ENCODE measurements at regions not wholly inside any gene's neighbourhood (a gene's known extent, or its start where the extent isn't known, plus 50 kb on each side); places are given as distances from the start of the nearest gene placed in this dataset.

DNA sequence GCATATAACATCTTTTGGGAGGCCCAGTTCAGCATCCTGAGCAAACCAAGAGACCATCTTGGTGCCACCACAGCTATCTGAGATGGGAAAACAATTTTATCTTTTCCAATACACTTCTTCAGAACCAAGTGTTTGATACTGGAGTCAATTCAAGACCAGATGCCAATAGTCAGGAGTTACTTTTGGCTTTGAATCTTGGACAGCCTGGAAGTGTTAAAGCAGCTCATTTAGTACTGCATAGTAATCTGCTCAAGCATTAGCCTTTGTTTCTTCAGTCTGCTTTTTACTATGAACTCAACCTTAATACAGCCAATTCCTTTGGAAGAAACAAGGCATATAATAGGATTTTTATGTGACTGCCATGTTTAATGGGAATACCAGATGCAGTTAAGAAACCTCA, 81.9 kb upstream of the TSPAN8 start:
- no TSS peak for BruUV-seq (replicated peaks)
- Histone ChIP-seq H3K36me3 (ENCODE audit: control insufficient read depth in 2 of 2, extremely low read depth in 1 of 2, insufficient read depth in 2 of 2, low read length in 2 of 2) (no peaks in the 10 kb centered on the region), H3K4me2 (ENCODE audit: insufficient read depth, low read length) (no peak overlapping the region), H3K9ac (replicated peaks; ENCODE audit: extremely low read depth, insufficient read depth, low read length) (no peak overlapping the region), H3K4me3 (replicated peaks in 1 of 3; ENCODE audit: insufficient read depth in 1 of 3, low read depth in 1 of 3, low read length in 3 of 3) (no peak overlapping the region), H3K27ac (ENCODE audit: insufficient read depth, low read depth, low read length) (no peak overlapping the region), H3K9me1 (replicated peaks; ENCODE audit: control insufficient read depth, extremely low read depth, insufficient read depth, low read length) (no peaks in the 10 kb centered on the region), H4K20me1 (replicated peaks; ENCODE audit: control insufficient read depth, extremely low read depth, insufficient read depth, low read length) (no peaks in the 10 kb centered on the region), H3K79me2 (ENCODE audit: control insufficient read depth, insufficient read depth, low read length) (no peaks in the 10 kb centered on the region), H3K9me3 (replicated peaks; ENCODE audit: control insufficient read depth, insufficient read depth, low read length) (no peaks in the 10 kb centered on the region), H3K4me1 (ENCODE audit: control insufficient read depth, extremely low read depth, insufficient read depth, low read length) (no peaks in the 10 kb centered on the region), H3K27me3 (ENCODE audit: control insufficient read depth in 2 of 2, insufficient read depth in 2 of 2, low read length in 2 of 2) (no peaks in the 10 kb centered on the region), H2AFZ (ENCODE audit: low read depth, low read length) (no peak overlapping the region)
- no peak for FAIRE-seq
- ChIA-PET POLR2A (no interaction called here), CTCF (no interaction called here)
- intact Hi-C loops (cut with micrococcal nuclease) = no loop called here
- DNase-seq (ENCODE audit: low read depth, low spot score) = no peak
- dilution Hi-C loops (cut with MboI; ENCODE audit: extremely low pct_ligation_motif_present, low sequenced_read_pairs) = no loop called here
- TF ChIP-seq JUN (IDR thresholded peaks at IDR 0.05; ENCODE audit: borderline replicate concordance, insufficient read depth, insufficient read length, low read depth) (no peak), POLR2A (IDR thresholded peaks at IDR 0.05; ENCODE audit: low read depth, low read length) (no peak), FOS (IDR thresholded peaks at IDR 0.05; ENCODE audit: borderline replicate concordance, insufficient read depth, low read length) (no peak), GATA2 (IDR thresholded peaks at IDR 0.05; ENCODE audit: insufficient read depth, insufficient read length, low read depth, low read length) (no peak), MYC (IDR thresholded peaks at IDR 0.05; ENCODE audit: low read depth, low read length) (no peak), POLR2AphosphoS5 (IDR thresholded peaks at IDR 0.05; ENCODE audit: insufficient read depth, low read depth, low read length) (no peak), EZH2 (IDR thresholded peaks at IDR 0.05; ENCODE audit: borderline replicate concordance, low read depth, low read length, severe bottlenecking) (no peak)
- TF ChIP-seq, protein P1, sequence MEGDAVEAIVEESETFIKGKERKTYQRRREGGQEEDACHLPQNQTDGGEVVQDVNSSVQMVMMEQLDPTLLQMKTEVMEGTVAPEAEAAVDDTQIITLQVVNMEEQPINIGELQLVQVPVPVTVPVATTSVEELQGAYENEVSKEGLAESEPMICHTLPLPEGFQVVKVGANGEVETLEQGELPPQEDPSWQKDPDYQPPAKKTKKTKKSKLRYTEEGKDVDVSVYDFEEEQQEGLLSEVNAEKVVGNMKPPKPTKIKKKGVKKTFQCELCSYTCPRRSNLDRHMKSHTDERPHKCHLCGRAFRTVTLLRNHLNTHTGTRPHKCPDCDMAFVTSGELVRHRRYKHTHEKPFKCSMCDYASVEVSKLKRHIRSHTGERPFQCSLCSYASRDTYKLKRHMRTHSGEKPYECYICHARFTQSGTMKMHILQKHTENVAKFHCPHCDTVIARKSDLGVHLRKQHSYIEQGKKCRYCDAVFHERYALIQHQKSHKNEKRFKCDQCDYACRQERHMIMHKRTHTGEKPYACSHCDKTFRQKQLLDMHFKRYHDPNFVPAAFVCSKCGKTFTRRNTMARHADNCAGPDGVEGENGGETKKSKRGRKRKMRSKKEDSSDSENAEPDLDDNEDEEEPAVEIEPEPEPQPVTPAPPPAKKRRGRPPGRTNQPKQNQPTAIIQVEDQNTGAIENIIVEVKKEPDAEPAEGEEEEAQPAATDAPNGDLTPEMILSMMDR (IDR thresholded peaks at IDR 0.05; ENCODE audit: extremely low read depth in 1 of 2, insufficient read depth in 1 of 2, low read depth in 1 of 2, low read length in 2 of 2) = no peak
- TF ChIP-seq, protein P2, sequence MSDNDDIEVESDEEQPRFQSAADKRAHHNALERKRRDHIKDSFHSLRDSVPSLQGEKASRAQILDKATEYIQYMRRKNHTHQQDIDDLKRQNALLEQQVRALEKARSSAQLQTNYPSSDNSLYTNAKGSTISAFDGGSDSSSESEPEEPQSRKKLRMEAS (IDR thresholded peaks at IDR 0.05; ENCODE audit: insufficient read depth, insufficient read length) = no peak
